ENCODE measurements at regions not wholly inside any gene's neighbourhood (a gene's known extent, or its start where the extent isn't known, plus 50 kb on each side); places are given as distances from the start of the nearest gene placed in this dataset.

GRCh38 chr13:22929381-22930126, 251.2 kb upstream of the SGCG start:
- Histone ChIP-seq H3K4me2 (ENCODE audit: insufficient read depth in 1 of 2, low read depth in 2 of 2, low read length in 2 of 2) (no peak overlapping the region), H4K20me1 (replicated peaks in 1 of 2; ENCODE audit: control insufficient read depth in 1 of 2, insufficient read depth in 2 of 2, low read length in 2 of 2) (peaks cover 0 to 9% of the 10 kb centered on the region in 2 experiments), H3K4me1 (replicated peaks in 1 of 4; ENCODE audit: control insufficient read depth in 3 of 4, insufficient read depth in 4 of 4, low read length in 3 of 4) (peaks cover 0 to 4% (median 1%) of the 10 kb centered on the region in 4 experiments; a peak in 3 of 7 replicates), H2BK120ac (replicated peaks; ENCODE audit: low read depth, low read length) (no peak overlapping the region), H4K91ac (replicated peaks; ENCODE audit: insufficient read length, low read length) (no peak overlapping the region), H3K79me1 (ENCODE audit: low read depth, low read length) (no peaks in the 10 kb centered on the region), H2BK5ac (ENCODE audit: low read depth, low read length) (no peak overlapping the region), H3K23me2 (ENCODE audit: low read depth, low read length) (peaks cover 14% of the 10 kb centered on the region; the same call in 1 of the 2 replicates), H3K4me3 (ENCODE audit: extremely low read depth in 1 of 4, insufficient read depth in 2 of 4, low read depth in 3 of 4, low read length in 4 of 4) (no peak overlapping the region), H3K56ac (replicated peaks; ENCODE audit: insufficient read length, low read depth, low read length) (no peak overlapping the region), H2BK20ac (ENCODE audit: low read length) (no peak overlapping the region), H3K14ac (ENCODE audit: insufficient read length) (no peak overlapping the region), H3K18ac (ENCODE audit: extremely low read depth, low read length) (no peak overlapping the region), H3K9ac (replicated peaks in 1 of 4; ENCODE audit: extremely low read depth in 1 of 4, low read depth in 3 of 4, low read length in 3 of 4) (no peak overlapping the region), H2AFZ (ENCODE audit: low read length) (no peak overlapping the region), H3K27ac (ENCODE audit: low read depth, low read length) (no peak overlapping the region), H3K27me3 (replicated peaks in 1 of 4; ENCODE audit: control insufficient read depth in 3 of 4, extremely low read depth in 1 of 4, insufficient read depth in 3 of 4, low read length in 3 of 4) (peaks cover 0 to 13% (median 6%) of the 10 kb centered on the region in 4 experiments; a peak in 5 of 7 replicates), H2AK5ac (ENCODE audit: low read depth, low read length) (no peak overlapping the region), H2BK15ac (ENCODE audit: low read length) (no peak overlapping the region), H3K79me2 (ENCODE audit: control insufficient read depth in 1 of 2, insufficient read depth in 2 of 2, low read length in 2 of 2) (peaks cover 0 to 6% of the 10 kb centered on the region in 2 experiments; a peak in 1 of 4 replicates), H3K23ac (ENCODE audit: insufficient read length) (no peak overlapping the region), H3K4ac (replicated peaks; ENCODE audit: insufficient read length, low read depth, low read length) (no peak overlapping the region), H3K36me3 (ENCODE audit: control insufficient read depth in 2 of 4, insufficient read depth in 4 of 4, low read length in 3 of 4) (peaks cover 0 to 4% (median 0%) of the 10 kb centered on the region in 4 experiments; a peak in 1 of 8 replicates), H3K9me3 (ENCODE audit: insufficient read depth in 2 of 2, low read depth in 1 of 2, low read length in 1 of 2) (no peaks in the 10 kb centered on the region), H4K8ac (ENCODE audit: extremely low read depth, insufficient read depth, low read length) (no peak overlapping the region), H2BK12ac (ENCODE audit: low read depth, low read length) (no peak overlapping the region), H4K5ac (ENCODE audit: insufficient read length, low read depth, low read length) (no peak overlapping the region)
- ChIA-PET CTCF (ENCODE audit: partially characterized antibody) (no interaction called here), POLR2A (ENCODE audit: partially characterized antibody) (no interaction called here)
- DNase-seq (ENCODE audit: low read depth in 1 of 2, low spot score in 2 of 2) (no peak), FAIRE-seq (no peak)
- WGBS, 2 experiments (ENCODE audit: extremely low coverage in 1 of 2, insufficient coverage in 1 of 2, insufficient read length in 1 of 2, insufficient replicate concordance in 2 of 2, low coverage in 1 of 2, low lambda C conversion rate in 2 of 2, missing lambda C conversion rate in 1 of 2), result 94% methylated on average over 7 of the region's 7 CpGs; no CpG with 5 or more reads in 1 of the 2 experiments
- TF ChIP-seq GTF2F1 (IDR thresholded peaks at IDR 0.05; ENCODE audit: borderline replicate concordance, low read depth, low read length) (no peak), ATF3 (IDR thresholded peaks at IDR 0.05; ENCODE audit: insufficient read depth, low read depth, low read length) (no peak), BACH1 (IDR thresholded peaks at IDR 0.05; ENCODE audit: low read length) (no peak), EGR1 (IDR thresholded peaks at IDR 0.05; ENCODE audit: borderline replicate concordance, low read depth, low read length) (no peak), ZNF274 (IDR thresholded peaks at IDR 0.05; ENCODE audit: borderline replicate concordance, extremely low read depth, low read length) (no peak), BCL11A (IDR thresholded peaks at IDR 0.05; ENCODE audit: low read depth in 2 of 2, low read length in 2 of 2) (no peak), RXRA (IDR thresholded peaks at IDR 0.05; ENCODE audit: insufficient read depth, low read depth, low read length) (no peak), CTCF (IDR thresholded peaks at IDR 0.05; ENCODE audit: control extremely low read depth in 1 of 3, insufficient read depth in 1 of 3, low read depth in 1 of 3, low read length in 3 of 3) (no peak), CHD1 (IDR thresholded peaks at IDR 0.05; ENCODE audit: low read depth, low read length) (no peak), JUN (IDR thresholded peaks at IDR 0.05; ENCODE audit: low read depth, low read length) (no peak)
